ENCODE measurements at regions not wholly inside any gene's neighbourhood (a gene's known extent, or its start where the extent isn't known, plus 50 kb on each side); places are given as distances from the start of the nearest gene placed in this dataset.

GRCh38 chr5:98721231-98721928 lies 52.1 kb upstream of the RGMB start:
- DNase-seq (ENCODE audit: insufficient read length, low spot score) = no peak
- no peak for FAIRE-seq

GRCh38 chr5:98722188-98722587 lies 51.3 kb upstream of the RGMB start:
- FAIRE-seq (no peak), DNase-seq (ENCODE audit: insufficient read length, low spot score) (no peak)
- TF ChIP-seq CTCF (IDR thresholded peaks at IDR 0.05; ENCODE audit: insufficient read depth, missing control alignments) = no peak

More at GRCh38 chr5:98721231-98721928, 52.1 kb upstream of the RGMB start:
- no peak for TF ChIP-seq CTCF (IDR thresholded peaks at IDR 0.05; ENCODE audit: insufficient read depth, missing control alignments)

- no peak for TF ChIP-seq CTCF (IDR thresholded peaks at IDR 0.05; ENCODE audit: insufficient read depth, missing control alignments)
Measured at GRCh38 chr5:98723061-98723460, 50.4 kb upstream of the RGMB start.

More at GRCh38 chr5:98723061-98723460, 50.4 kb upstream of the RGMB start:
- FAIRE-seq = no peak
- DNase-seq (ENCODE audit: insufficient read length, low spot score) = no peak
